MM.1S (cell line): ENCODE measurements at regions not wholly inside any gene's neighbourhood (a gene's known extent, or its start where the extent isn't known, plus 50 kb on each side); places are given as distances from the start of the nearest gene placed in this dataset.

Source experiments
- CTCF ChIP-seq: fragments of 300-600 bp; sonication (generic); IDR thresholded peaks from 2 replicates; pipeline ENCODE4 v1.5.1; 2016; ENCODE audit warnings: antibody characterized with exemption, low read length, mixed read lengths
- EZH2phosphoT487 ChIP-seq: fragments of 300-600 bp; sonication (generic); IDR thresholded peaks from 2 replicates; pipeline ENCODE4 v1.6.1; 2018; ENCODE audit warnings: antibody characterized with exemption, low read length

GRCh38 chrX:98299785-98300184, 1416.1 kb downstream of the RPA4 start:
- TF ChIP-seq CTCF (no peak), EZH2phosphoT487 (no peak)
